ENCODE measurements at regions not wholly inside any gene's neighbourhood (a gene's known extent, or its start where the extent isn't known, plus 50 kb on each side); places are given as distances from the start of the nearest gene placed in this dataset.

DNA sequence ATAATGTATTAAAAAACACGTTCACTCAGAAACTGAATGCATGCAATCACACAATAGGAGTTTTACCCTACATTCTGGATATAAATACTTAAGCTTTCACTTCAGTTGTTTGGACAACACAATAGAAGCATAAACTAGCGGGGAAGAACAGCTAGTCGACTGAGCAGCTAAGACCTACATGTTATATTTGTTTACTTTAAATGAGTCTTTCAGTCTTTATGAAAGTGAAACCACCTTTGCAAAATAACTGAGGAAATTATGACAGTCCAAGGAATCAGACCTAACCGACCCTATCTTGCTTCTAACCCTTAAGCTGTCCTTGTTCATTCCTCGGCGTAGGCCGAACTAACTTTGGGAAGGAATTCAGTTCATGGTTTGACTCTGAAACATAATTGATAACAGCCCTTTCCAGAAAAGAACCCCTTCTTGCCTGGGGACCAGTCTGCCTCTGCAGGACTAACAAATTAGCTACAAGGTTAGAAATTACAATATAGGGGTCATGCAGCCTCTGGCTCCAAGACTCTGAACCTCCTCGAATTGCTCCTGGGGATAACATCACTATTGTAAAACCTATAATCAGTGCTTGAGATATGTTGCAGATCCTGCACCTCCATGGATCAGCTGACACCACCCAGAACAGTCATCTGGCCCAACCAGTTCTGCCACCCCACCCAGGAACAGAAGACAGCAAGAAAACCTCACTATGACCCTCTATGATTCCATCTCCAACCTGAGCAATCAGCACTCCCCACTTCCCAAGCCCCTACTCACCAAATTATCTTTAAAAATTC is 185.1 kb upstream of the KLF6 start:
- TF ChIP-seq POLR2AphosphoS5 (IDR thresholded peaks at IDR 0.05; ENCODE audit: low read depth, low read length) (no peak), CTCF (IDR thresholded peaks at IDR 0.05) (no peak), REST (IDR thresholded peaks at IDR 0.05; ENCODE audit: insufficient read depth in 1 of 2, low read depth in 2 of 2, low read length in 1 of 2) (no peak), TCF7L2 (IDR thresholded peaks at IDR 0.05; ENCODE audit: low read depth, low read length) (no peak)
- intact Hi-C loops (cut with micrococcal nuclease; ENCODE audit: unreplicated experiment) (no loop called here), in situ Hi-C loops (cut with HindIII; ENCODE audit: low pct_unique_long_range_greater_than_20kb, low sequenced_read_pairs) (no loop called here)

DNA sequence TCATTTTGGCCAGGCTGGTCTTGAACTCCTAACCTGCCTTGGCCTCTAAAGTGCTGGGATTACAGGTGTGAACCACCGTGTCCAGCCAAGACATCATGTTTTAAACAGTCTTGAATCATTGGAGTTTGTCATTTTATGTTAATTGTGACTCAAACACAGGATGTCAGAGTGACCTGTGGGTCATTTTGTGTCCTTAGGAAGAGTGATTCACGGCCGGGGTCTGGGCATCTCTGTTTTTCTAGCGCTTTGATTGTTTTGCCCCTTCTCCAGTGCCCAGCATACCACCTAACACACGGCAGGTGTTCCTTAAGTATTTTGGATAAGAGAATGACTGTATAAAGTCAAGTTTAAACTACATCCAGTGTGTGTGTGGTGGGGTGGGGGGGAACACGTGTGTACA is 183.7 kb upstream of the KLF6 start:
- no peaks in the 10 kb centered on the region for H3K36me3 ChIP-seq (ENCODE audit: control insufficient read depth, insufficient read depth, low read length)
- in situ Hi-C loops (cut with HindIII; ENCODE audit: low pct_unique_long_range_greater_than_20kb, low sequenced_read_pairs) = no loop called here
- intact Hi-C loops (cut with micrococcal nuclease; ENCODE audit: unreplicated experiment) = no loop called here
- peaks cover 3% of the 10 kb centered on the region; the same call in 1 of the 2 replicates for H3K9me3 ChIP-seq (ENCODE audit: control insufficient read depth, insufficient read depth, low read depth, low read length)
- ChIA-PET POLR2A (no interaction called here), CTCF (no interaction called here)
- ATAC-seq = no peak
- no TSS peak for BruUV-seq (replicated peaks)
- no peak overlapping the region for H3K4me3 ChIP-seq (ENCODE audit: low read depth in 2 of 2, low read length in 2 of 2)
- H3K27ac ChIP-seq (ENCODE audit: low read length) = no peak overlapping the region
- peaks cover 6% of the 10 kb centered on the region; the same call in 1 of the 2 replicates for H3K4me1 ChIP-seq (ENCODE audit: control insufficient read depth, insufficient read depth, low read length)
- TF ChIP-seq REST (IDR thresholded peaks at IDR 0.05; ENCODE audit: insufficient read depth in 1 of 2, low read depth in 2 of 2, low read length in 1 of 2) (no peak), SIN3A (IDR thresholded peaks at IDR 0.05; ENCODE audit: borderline replicate concordance, insufficient read depth, low read depth, low read length) (no peak), POLR2AphosphoS5 (IDR thresholded peaks at IDR 0.05; ENCODE audit: low read depth, low read length) (no peak), CTCF (IDR thresholded peaks at IDR 0.05) (no peak), TCF7L2 (IDR thresholded peaks at IDR 0.05; ENCODE audit: low read depth, low read length) (no peak)
- H3K27me3 ChIP-seq (ENCODE audit: control insufficient read depth, insufficient read depth, low read length) = no peaks in the 10 kb centered on the region
- no peak for DNase-seq (ENCODE audit: low read depth, low spot score)

More for the DNA sequence above, 185.1 kb upstream of the KLF6 start:
- CTCF ChIA-PET = interaction anchor here (0.6 kb wide), 1 partner anchor 12 kb away, joined by 4 read pairs; no protein-coding TSS in a partner anchor
- no peak for DNase-seq (ENCODE audit: low read depth, low spot score)
- peaks cover 3% of the 10 kb centered on the region; the same call in 1 of the 2 replicates for H3K4me1 ChIP-seq (ENCODE audit: control insufficient read depth, insufficient read depth, low read length)
- POLR2A ChIA-PET = no interaction called here
- ATAC-seq = no peak
- H3K27ac ChIP-seq (ENCODE audit: low read length) = peak overlapping the region; percentile 70; the same call in 1 of the 2 replicates
- H3K9me3 ChIP-seq (ENCODE audit: control insufficient read depth, insufficient read depth, low read depth, low read length) = peaks cover 3% of the 10 kb centered on the region; the same call in 1 of the 2 replicates
- H3K36me3 ChIP-seq (ENCODE audit: control insufficient read depth, insufficient read depth, low read length) = no peaks in the 10 kb centered on the region
- BruUV-seq (replicated peaks) = no TSS peak
- no peaks in the 10 kb centered on the region for H3K27me3 ChIP-seq (ENCODE audit: control insufficient read depth, insufficient read depth, low read length)
- H3K4me3 ChIP-seq (ENCODE audit: low read depth in 2 of 2, low read length in 2 of 2) = no peak overlapping the region

Measured in Panc1 (cell line).